ENCODE measurements at regions not wholly inside any gene's neighbourhood (a gene's known extent, or its start where the extent isn't known, plus 50 kb on each side); places are given as distances from the start of the nearest gene placed in this dataset.

DNA sequence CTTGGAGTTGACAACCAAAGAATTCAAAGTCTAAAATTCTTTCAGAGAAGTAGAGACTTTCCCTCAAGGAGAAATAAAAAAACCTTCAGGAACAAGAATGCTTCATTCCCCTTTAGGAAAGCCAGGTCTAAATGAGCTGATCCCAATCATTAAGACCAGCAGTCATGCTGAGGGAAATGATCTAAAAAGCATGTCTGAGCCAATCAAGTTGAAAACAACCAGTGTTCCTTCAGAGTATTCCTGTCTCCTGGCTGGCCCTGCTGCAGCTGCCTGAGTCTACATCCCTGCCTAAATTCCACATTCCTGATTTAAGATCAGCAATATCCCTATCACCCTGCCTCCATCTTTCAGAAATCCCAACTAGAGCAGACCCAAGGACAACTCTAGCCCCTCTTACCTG is 244.5 kb downstream of the PLK2 start:
- Histone ChIP-seq H3K4me2 (no peak overlapping the region), H3K4me1 (ENCODE audit: control insufficient read depth in 1 of 2, insufficient read depth in 2 of 2, low read depth in 1 of 2, low read length in 1 of 2) (no peaks in the 10 kb centered on the region; a peak in 1 of 4 replicates), H3K9me2 (no peaks in the 10 kb centered on the region), H3K9ac (no peak overlapping the region), H2AFZ (ENCODE audit: low read depth) (no peak overlapping the region), H3K27me3 (ENCODE audit: insufficient read depth) (no peaks in the 10 kb centered on the region), H3K36me3 (replicated peaks in 1 of 2; ENCODE audit: control insufficient read depth in 1 of 2, insufficient read depth in 2 of 2, low read length in 1 of 2) (no peaks in the 10 kb centered on the region), H3K9me3 (no peaks in the 10 kb centered on the region), H4K20me1 (ENCODE audit: insufficient read depth) (no peaks in the 10 kb centered on the region), H3K4me3 (ENCODE audit: low read depth in 2 of 2, low read length in 1 of 2) (no peak overlapping the region), H3K27ac (ENCODE audit: low read depth in 2 of 2, low read length in 1 of 2) (peak overlapping the region in 1 of 2 experiments; percentile 74; a peak in 1 of 4 replicates), H3F3A (replicated peaks; ENCODE audit: insufficient read depth) (no peaks in the 10 kb centered on the region), H3K79me2 (ENCODE audit: insufficient read depth) (no peaks in the 10 kb centered on the region)
- POLR2A ChIA-PET = no interaction called here
- CTCF ChIA-PET = interaction anchor here (1.0 kb wide), 1 partner anchor 9 kb away, joined by 3 read pairs; no protein-coding TSS in a partner anchor
- peak; percentile 86 for TF ChIP-seq TCF12 (IDR thresholded peaks at IDR 0.05)
- TF ChIP-seq TAF1 (IDR thresholded peaks at IDR 0.05; ENCODE audit: borderline replicate concordance, low read depth, low read length) = no peak
- TF ChIP-seq, protein P1, sequence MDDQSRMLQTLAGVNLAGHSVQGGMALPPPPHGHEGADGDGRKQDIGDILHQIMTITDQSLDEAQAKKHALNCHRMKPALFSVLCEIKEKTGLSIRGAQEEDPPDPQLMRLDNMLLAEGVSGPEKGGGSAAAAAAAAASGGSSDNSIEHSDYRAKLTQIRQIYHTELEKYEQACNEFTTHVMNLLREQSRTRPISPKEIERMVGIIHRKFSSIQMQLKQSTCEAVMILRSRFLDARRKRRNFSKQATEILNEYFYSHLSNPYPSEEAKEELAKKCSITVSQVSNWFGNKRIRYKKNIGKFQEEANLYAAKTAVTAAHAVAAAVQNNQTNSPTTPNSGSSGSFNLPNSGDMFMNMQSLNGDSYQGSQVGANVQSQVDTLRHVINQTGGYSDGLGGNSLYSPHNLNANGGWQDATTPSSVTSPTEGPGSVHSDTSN (IDR thresholded peaks at IDR 0.05) = peak; percentile 74
- peak; percentile 52 to 65; a peak in 2 of 4 replicates for TF ChIP-seq EP300 (IDR thresholded peaks at IDR 0.05; ENCODE audit: borderline replicate concordance in 1 of 2, low read depth in 1 of 2, low read length in 1 of 2)
- TF ChIP-seq, protein P2, sequence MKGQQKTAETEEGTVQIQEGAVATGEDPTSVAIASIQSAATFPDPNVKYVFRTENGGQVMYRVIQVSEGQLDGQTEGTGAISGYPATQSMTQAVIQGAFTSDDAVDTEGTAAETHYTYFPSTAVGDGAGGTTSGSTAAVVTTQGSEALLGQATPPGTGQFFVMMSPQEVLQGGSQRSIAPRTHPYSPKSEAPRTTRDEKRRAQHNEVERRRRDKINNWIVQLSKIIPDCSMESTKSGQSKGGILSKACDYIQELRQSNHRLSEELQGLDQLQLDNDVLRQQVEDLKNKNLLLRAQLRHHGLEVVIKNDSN (IDR thresholded peaks at IDR 0.05; ENCODE audit: borderline replicate concordance, low read depth) = no peak
- no peak for DNase-seq

DNA sequence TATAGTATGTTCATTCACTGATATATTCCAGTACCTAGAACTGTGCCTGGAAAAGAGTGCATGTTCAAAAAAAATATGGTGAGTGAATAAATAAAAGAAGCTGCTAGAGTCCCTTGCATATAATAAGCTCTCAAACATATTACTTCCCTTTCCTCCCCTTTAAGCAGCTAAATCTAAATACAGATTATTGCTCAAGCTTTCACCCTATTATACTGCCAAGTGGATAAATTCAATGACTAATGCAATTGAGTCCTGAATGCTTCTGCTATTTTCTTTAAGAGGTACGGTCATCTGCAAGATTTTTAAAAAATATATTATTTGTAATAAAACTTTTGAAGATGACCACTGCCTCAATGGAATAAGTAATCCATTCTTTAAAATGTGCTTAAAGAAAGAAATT is 248.4 kb downstream of the PLK2 start:
- TF ChIP-seq, protein P3, sequence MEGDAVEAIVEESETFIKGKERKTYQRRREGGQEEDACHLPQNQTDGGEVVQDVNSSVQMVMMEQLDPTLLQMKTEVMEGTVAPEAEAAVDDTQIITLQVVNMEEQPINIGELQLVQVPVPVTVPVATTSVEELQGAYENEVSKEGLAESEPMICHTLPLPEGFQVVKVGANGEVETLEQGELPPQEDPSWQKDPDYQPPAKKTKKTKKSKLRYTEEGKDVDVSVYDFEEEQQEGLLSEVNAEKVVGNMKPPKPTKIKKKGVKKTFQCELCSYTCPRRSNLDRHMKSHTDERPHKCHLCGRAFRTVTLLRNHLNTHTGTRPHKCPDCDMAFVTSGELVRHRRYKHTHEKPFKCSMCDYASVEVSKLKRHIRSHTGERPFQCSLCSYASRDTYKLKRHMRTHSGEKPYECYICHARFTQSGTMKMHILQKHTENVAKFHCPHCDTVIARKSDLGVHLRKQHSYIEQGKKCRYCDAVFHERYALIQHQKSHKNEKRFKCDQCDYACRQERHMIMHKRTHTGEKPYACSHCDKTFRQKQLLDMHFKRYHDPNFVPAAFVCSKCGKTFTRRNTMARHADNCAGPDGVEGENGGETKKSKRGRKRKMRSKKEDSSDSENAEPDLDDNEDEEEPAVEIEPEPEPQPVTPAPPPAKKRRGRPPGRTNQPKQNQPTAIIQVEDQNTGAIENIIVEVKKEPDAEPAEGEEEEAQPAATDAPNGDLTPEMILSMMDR (IDR thresholded peaks at IDR 0.05) = no peak
- no peak for TF ChIP-seq RCOR1 (IDR thresholded peaks at IDR 0.05; ENCODE audit: low read length)
- TF ChIP-seq GATA2 (CRISPR knock-in tag; IDR thresholded peaks at IDR 0.05) = no peak
- TF ChIP-seq JUND (IDR thresholded peaks at IDR 0.05) = no peak
- Histone ChIP-seq H3K27me3 (ENCODE audit: insufficient read depth) (no peaks in the 10 kb centered on the region), H3K79me2 (ENCODE audit: insufficient read depth) (no peaks in the 10 kb centered on the region), H3K4me1 (ENCODE audit: control insufficient read depth in 1 of 2, insufficient read depth in 2 of 2, low read depth in 1 of 2, low read length in 1 of 2) (no peaks in the 10 kb centered on the region; a peak in 1 of 4 replicates), H3F3A (replicated peaks; ENCODE audit: insufficient read depth) (peaks cover 3% of the 10 kb centered on the region), H3K9me3 (no peaks in the 10 kb centered on the region), H3K9me2 (no peaks in the 10 kb centered on the region), H3K27ac (ENCODE audit: low read depth in 2 of 2, low read length in 1 of 2) (no peak overlapping the region), H3K4me2 (no peak overlapping the region), H2AFZ (ENCODE audit: low read depth) (no peak overlapping the region), H3K9ac (no peak overlapping the region), H3K4me3 (ENCODE audit: low read depth in 2 of 2, low read length in 1 of 2) (no peak overlapping the region), H4K20me1 (ENCODE audit: insufficient read depth) (no peaks in the 10 kb centered on the region), H3K36me3 (replicated peaks in 1 of 2; ENCODE audit: control insufficient read depth in 1 of 2, insufficient read depth in 2 of 2, low read length in 1 of 2) (no peaks in the 10 kb centered on the region)
- POLR2A ChIA-PET = no interaction called here
- CTCF ChIA-PET = no interaction called here
- WGBS (ENCODE audit: low lambda C conversion rate) = 92% methylated on average over 1 of the region's 1 CpG
- no peak for DNase-seq
